A549 (cell line): ENCODE measurements at regions not wholly inside any gene's neighbourhood (a gene's known extent, or its start where the extent isn't known, plus 50 kb on each side); places are given as distances from the start of the nearest gene placed in this dataset.
A peak's percentile ranks its signal among the peaks of the same experiment; 100 is the strongest.
"Not testable (repeated sequence)": the region's sequence is repeated elsewhere in the genome, so short reads cannot be mapped to it uniquely, and the experiment has no call there.

ENCODE experiments used
- ATAC-seq, 2 experiments: fragments of 200-7000 bp in 1 of 2; fragments of >200 bp in 1 of 2; cut with Nextera tagmentation in 1 of 2; cut with Tn5 transposase in 1 of 2; 3 replicates each; pipeline versions ENCODE4 v1.8.0 to v1.9.1; 2018 to 2020; ENCODE audit warnings: mild to moderate bottlenecking in 1 of 2, moderate library complexity in 1 of 2
- CTCF ChIA-PET: fragments of 300-600 bp; sonication (Branson Sonifier 250); formaldehyde crosslinking; extraction: SDS; loops from one replicate; lab custom pipeline; 2021; ENCODE audit warnings: antibody characterized with exemption, inconsistent platforms; lab: Yijun Ruan, JAX
- POLR2A ChIA-PET: fragments of 350-600 bp; formaldehyde crosslinking; extraction: SDS; loops from one replicate; lab custom pipeline; 2021; ENCODE audit warnings: antibody characterized with exemption, inconsistent platforms; lab: Yijun Ruan, JAX
- DNase-seq, 2 experiments: peaks; one replicate each; pipeline versions ENCODE4 v3.0.0 to v3.0.0-alpha.2; 2011 to 2016; ENCODE audit warnings: low read depth in 1 of 2, low spot score in 1 of 2
- FAIRE-seq: peaks from 2 replicates; lab custom pipeline; 2011; peaks lifted over from hg19 to GRCh38; lab: Jason Lieb, UNC
- H3K27ac ChIP-seq, 2 experiments: fragments of >200 bp; sonication (Bioruptor Twin); formaldehyde crosslinking; 3 replicates each; pipeline ENCODE4 v1.5.1; 2016 to 2017
- H3K4me1 ChIP-seq: fragments of >200 bp; sonication (Bioruptor Twin); formaldehyde crosslinking; 3 replicates; pipeline ENCODE4 v1.6.1; 2016
- H3K4me2 ChIP-seq: fragments of >200 bp; sonication (Bioruptor Twin); formaldehyde crosslinking; 3 replicates; pipeline ENCODE4 v1.6.1; 2016
- H3K4me3 ChIP-seq: fragments of >200 bp; sonication (Bioruptor Twin); formaldehyde crosslinking; 3 replicates; pipeline ENCODE4 v1.5.1; 2016
- H3K9me3 ChIP-seq: fragments of >200 bp; sonication (Bioruptor Twin); formaldehyde crosslinking; 3 replicates; pipeline ENCODE4 v1.6.1; 2016
- POLR2A ChIP-seq: IDR thresholded peaks from 2 replicates; pipeline ENCODE4 v1.6.1; 2012; ENCODE audit warnings: mild to moderate bottlenecking, low read length
- WGBS: methylation state at CpG from one replicate; pipeline ENCODE4 v1.1.6; 2017; ENCODE audit errors: missing lambda C conversion rate; 5-methylcytosine and 5-hydroxymethylcytosine counted together
- TF ChIP-seq, protein P1 (sequence below): IDR thresholded peaks from 2 replicates; pipeline ENCODE4 v1.6.1; 2012

DNA sequence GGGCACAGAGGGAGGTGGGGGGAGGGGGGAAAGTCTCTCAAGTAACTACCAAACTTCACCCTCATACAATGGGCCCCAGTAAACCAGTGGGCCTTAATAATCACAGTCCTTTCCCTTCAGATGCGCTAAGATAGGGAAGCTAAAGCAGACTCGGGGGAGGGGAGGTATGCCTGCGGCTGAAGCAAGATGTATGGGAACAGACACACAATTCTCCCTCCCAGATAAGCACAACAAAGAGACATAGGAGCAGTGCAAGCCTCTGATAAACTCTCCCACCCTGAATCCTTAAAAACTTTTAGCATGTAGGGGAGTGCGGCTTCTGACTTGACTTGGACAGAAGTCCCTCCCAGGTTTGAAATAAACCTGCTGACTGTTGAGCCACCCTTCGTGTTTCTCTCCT, 54.7 kb downstream of the PROP1 start:
- H3K4me1 ChIP-seq, H3K4me2 ChIP-seq, CTCF ChIA-PET, H3K9me3 ChIP-seq, H3K4me3 ChIP-seq, DNase-seq, FAIRE-seq, H3K27ac ChIP-seq, ATAC-seq, POLR2A ChIA-PET: not testable (repeated sequence)
- 62% methylated on average over 5 of the region's 5 CpGs for WGBS

DNA sequence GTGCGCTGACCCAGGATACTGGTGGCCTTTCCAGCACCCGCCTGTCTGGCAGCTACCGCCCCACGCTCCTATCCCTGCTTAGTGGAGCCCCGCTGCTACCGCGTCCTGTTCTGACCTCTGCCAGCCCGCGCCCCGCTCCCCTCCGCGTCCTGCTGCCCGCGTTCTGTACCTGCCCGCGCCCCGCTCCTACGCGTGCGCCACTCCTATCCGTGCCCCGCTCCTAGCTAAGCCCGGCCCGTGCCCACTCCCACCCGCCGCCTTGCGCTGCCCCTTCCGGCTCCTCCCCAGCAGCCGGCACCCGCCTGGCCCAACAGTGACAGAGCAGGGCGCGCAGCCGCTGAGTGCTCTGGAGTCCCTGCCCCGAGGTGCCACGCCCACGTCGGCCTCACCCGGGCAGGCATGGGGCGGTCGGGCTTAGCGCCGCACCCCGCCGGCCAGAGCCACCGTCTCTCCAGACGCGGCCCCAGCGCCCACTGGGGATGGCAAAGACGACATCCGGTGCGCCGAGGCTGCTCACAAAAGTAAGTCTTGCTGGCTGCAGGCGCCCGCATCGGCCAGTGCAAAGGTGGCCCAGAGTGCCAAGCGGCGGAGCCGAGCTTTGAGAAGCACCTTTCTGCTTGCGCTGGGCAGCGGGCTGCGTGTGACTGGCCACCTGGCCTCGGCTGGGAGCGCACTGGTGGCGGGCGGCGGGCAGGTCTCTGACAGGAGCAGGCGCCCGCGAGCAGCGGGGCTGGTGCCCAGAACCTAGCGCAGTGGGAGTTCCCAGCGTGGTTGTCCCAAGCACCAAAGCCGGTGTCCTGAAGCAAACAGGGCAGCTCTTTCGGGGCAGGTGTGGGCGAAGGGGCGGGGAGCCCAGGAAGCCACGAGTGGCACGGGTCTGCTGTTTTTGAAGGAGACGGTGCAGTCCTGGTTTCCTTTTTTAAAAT, 56.5 kb downstream of the PROP1 start:
- not testable (repeated sequence) for H3K4me1 ChIP-seq, H3K9me3 ChIP-seq
- Histone ChIP-seq H3K4me2 (peak overlapping the region; percentile 58), H3K27ac (peak overlapping the region; percentile 51 to 76; a peak in 5 of 6 replicates)
- DNase-seq (peak in 1 of 2 experiments; percentile 48), FAIRE-seq (peak; percentile 67), ATAC-seq (peak; percentile 91 to 95)
- TF ChIP-seq, protein P1, sequence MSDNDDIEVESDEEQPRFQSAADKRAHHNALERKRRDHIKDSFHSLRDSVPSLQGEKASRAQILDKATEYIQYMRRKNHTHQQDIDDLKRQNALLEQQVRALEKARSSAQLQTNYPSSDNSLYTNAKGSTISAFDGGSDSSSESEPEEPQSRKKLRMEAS, result peak; percentile 20; the same call in 1 of the 2 replicates
- TF ChIP-seq POLR2A, result peak; percentile 35
- TF ChIP-seq, all 56 proteins: peak for 2; not testable (repeated sequence) for 54
- CTCF ChIA-PET, result not testable (repeated sequence)
- peak overlapping the region; percentile 46 for H3K4me3 ChIP-seq
- WGBS, result 6% methylated on average over 19 of the region's 79 CpGs
- POLR2A ChIA-PET, result interaction anchor here (0.6 kb wide), 1 partner anchor 1739 kb away, joined by 4 read pairs; no protein-coding TSS in a partner anchor

DNA sequence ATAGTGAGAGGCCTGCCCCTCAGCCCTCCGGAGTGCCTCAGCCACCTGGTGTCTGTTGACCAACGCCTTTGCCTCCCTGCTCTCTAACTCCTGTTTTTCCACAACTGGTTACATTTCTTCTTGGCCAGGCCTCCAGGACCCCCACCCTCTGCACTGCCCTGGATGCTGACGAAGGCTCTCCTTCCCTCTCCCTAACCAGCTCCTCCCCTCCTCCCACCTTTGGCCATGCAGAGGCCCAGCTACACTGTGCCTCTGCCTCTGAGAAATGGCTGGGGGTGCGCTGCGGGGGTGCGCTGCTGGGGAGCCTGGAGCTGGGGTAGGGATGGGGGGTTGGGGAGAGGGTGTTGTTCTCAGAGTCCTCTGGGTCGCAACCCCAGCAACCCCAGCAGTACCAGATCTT, 57.3 kb downstream of the PROP1 start:
- WGBS, result 83% methylated on average over 3 of the region's 7 CpGs
- H3K9me3 ChIP-seq, H3K4me1 ChIP-seq, CTCF ChIA-PET, FAIRE-seq, DNase-seq: not testable (repeated sequence)
- Histone ChIP-seq H3K4me2 (peak overlapping the region; percentile 58), H3K27ac (peak overlapping the region; percentile 51 to 76; a peak in 5 of 6 replicates), H3K4me3 (peak overlapping the region; percentile 46)
- peak; percentile 3 to 4; a peak in 4 of 6 replicates for ATAC-seq
- POLR2A ChIA-PET, result interaction anchor here (0.6 kb wide), 1 partner anchor 1738 kb away, joined by 4 read pairs; no protein-coding TSS in a partner anchor

DNA sequence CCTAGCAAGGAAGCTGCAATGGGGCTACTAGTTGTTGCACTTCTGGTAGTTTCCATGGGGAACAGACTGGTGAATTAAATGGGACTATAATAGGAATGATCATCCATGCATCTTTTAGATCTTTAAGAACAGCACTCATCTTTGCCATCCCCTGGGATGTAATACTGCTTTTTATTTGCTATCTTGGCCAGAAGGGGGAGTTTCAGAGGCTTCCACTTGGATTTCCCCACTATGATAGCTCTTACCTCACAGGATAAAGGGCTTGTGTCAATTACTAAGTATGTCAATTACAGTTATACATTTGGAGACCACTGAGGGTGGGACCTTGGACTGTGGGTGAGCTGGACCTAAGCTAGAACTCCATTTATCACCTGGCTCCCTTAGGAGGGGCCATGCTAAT, 61.8 kb downstream of the PROP1 start:
- DNase-seq, H3K4me1 ChIP-seq, FAIRE-seq, H3K9me3 ChIP-seq, H3K4me3 ChIP-seq, CTCF ChIA-PET, POLR2A ChIA-PET, H3K27ac ChIP-seq, H3K4me2 ChIP-seq: not testable (repeated sequence)
- peak; percentile 49 to 76; a peak in 3 of 6 replicates for ATAC-seq

DNA sequence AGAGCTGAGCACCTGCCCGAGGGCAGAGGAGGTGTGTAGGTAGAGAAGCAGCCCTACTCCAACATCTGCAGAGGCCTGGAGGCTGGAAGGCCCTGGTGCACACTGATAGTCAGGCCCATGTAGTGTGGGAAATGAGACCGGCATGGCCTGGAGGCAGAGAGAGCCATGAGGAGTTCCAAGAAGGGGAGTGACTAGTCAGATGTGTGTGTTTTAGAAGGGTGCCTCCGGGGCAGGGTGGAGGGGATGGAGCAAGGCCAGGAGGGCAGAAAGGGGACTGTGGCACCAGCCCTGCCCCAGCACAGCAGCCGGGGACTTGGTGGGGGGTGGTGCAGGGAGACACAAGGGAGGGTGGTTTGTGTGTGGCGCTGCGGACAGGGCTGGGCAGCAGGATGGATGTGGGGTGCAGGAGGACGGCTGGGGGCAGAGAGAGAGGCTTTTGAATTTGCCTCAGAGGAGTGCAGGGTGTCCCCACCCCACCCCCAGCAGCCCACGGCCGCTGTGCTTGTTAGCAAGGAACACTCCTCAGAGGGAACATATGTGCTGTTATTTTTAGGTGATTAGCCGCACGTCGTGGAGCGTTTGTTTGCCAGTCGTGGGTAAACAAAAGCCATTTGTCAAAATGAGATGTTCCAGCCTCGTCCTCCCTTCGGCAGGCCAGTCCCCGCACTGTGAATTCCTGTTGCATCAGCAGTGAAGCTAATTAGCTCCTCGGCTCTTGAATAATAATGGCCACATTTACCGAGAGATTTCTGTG, 65.6 kb downstream of the PROP1 start:
- FAIRE-seq, H3K9me3 ChIP-seq, POLR2A ChIA-PET, H3K4me2 ChIP-seq, DNase-seq, H3K27ac ChIP-seq, H3K4me3 ChIP-seq, ATAC-seq, H3K4me1 ChIP-seq, CTCF ChIA-PET: not testable (repeated sequence)
- WGBS, result 56% methylated on average over 17 of the region's 19 CpGs

DNA sequence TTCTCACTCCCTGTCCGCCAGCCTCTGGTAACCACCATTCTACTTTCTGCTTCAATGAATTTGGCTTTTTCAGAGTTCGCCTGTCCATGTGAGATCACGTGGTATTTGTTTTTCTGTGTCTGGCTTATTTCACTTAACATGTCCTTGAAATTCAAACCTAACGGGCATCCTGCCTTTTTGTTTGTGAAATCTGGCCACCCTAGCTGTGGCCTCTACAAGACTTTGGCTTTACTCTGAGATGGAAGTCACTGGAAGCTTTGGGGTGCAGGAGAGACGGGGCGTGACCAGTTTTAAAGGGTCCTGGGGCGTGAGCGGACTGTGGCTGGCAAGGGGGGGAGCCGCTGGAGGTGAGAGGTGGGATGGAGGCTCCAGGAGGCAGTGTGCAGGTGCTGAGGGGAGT, 66.4 kb downstream of the PROP1 start:
- FAIRE-seq, ATAC-seq, H3K9me3 ChIP-seq, H3K4me3 ChIP-seq, DNase-seq, H3K4me1 ChIP-seq, H3K27ac ChIP-seq, H3K4me2 ChIP-seq, CTCF ChIA-PET, POLR2A ChIA-PET: not testable (repeated sequence)
- WGBS, result 90% methylated on average over 5 of the region's 9 CpGs

DNA sequence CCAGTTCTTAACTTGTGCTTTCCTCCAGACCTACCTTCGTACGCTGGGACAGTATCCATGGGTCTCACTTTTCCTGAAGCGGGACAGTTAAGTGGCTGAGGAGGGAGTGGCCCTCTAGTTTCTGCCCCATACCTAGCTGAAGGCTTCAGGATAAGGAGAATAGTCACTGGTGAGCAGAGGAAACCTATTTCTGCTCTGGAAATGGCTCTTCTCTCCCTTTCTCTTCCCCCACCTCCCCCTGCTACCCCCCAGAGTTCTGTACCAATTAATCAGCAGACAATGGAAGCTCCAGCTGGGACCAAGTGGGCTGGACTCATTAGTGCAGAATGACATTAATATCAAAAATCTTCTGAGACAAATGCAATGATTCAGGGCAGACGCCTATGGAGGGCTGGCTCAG, 68.5 kb downstream of the PROP1 start:
- H3K27ac ChIP-seq, DNase-seq, H3K4me2 ChIP-seq, POLR2A ChIA-PET, FAIRE-seq, ATAC-seq, CTCF ChIA-PET, H3K4me1 ChIP-seq, H3K4me3 ChIP-seq, H3K9me3 ChIP-seq: not testable (repeated sequence)
- WGBS, result no CpG with 5 or more reads among the region's 4 CpGs

DNA sequence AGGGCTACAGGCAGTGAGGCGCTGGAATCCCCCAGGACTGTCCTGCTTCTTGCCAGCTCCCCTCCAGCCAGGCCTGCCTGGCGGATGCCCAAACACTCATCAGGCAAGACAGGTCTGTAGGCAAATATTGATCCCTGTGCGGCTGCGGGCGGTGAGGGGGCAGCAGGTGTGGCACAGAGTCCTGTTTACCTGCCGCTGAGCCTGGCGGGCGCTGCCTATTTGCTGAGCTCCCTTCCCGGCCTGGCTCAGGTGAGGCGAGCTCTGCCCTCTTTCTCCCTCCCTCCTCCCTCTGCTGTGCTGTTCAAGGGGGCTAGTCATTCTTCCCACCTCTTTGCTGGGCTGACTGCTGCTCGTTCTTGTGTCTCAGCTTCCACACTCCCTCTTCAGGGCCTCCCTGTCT, 71.5 kb downstream of the PROP1 start:
- H3K4me2 ChIP-seq, H3K4me3 ChIP-seq, H3K27ac ChIP-seq, DNase-seq, CTCF ChIA-PET, H3K9me3 ChIP-seq, ATAC-seq, H3K4me1 ChIP-seq, POLR2A ChIA-PET, FAIRE-seq: not testable (repeated sequence)
- WGBS, result no CpG with 5 or more reads among the region's 11 CpGs

DNA sequence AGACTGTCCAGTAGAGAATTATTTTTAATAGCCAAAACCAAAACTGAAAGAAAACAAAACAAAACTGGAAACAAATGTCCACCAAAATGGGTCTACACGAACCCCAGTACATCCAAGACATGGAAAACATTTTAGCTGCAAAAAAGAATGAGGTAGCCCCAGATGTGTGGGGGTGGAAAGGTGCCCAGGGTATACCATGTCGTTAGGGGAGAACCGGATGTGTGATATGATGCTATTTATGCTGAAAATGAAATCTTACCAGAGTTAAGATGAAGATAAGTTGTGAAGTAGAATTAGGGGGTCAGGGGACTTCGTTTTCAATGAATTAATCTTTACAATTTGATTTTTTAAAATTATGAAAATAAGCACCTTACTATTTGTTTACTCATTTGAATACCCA, 72.2 kb downstream of the PROP1 start:
- DNase-seq, CTCF ChIA-PET, H3K4me3 ChIP-seq, H3K9me3 ChIP-seq, FAIRE-seq, ATAC-seq, H3K4me1 ChIP-seq, H3K27ac ChIP-seq, H3K4me2 ChIP-seq, POLR2A ChIA-PET: not testable (repeated sequence)
- 54% methylated on average over 3 of the region's 4 CpGs for WGBS

DNA sequence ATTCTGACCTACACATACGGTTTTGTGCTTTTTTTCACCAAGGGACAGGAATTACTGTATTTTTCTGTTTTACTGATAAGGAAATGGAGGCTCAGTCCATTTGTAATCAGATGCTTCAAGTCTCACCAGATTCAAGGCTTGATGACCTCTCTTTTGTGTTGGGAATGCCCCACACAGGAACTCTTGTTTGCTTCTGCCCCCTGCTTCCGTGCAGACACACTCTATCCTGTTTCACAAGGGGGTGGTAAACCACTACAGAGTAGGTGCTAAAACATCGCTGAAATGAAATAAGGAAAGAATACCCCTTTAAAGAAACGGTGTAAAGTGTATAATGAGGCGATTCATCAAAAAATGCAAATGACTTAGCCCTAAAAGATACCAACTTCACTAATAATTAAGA, 72.9 kb downstream of the PROP1 start:
- DNase-seq, H3K4me1 ChIP-seq, FAIRE-seq, POLR2A ChIA-PET, H3K9me3 ChIP-seq, ATAC-seq, H3K4me2 ChIP-seq, CTCF ChIA-PET, H3K4me3 ChIP-seq, H3K27ac ChIP-seq: not testable (repeated sequence)
- WGBS, result 61% methylated on average over 3 of the region's 5 CpGs
